Activated naive CD8-positive, alpha-beta T cell treated with anti-CD3 and anti-CD28 coated beads, Interleukin-2, amount 50 U/mL, for 16 hours (primary cell): ENCODE measurements at regions not wholly inside any gene's neighbourhood (a gene's known extent, or its start where the extent isn't known, plus 50 kb on each side); places are given as distances from the start of the nearest gene placed in this dataset.
"Not testable (repeated sequence)": the region's sequence is repeated elsewhere in the genome, so short reads cannot be mapped to it uniquely, and the experiment has no call there.

ENCODE experiments used
- DNase-seq: peaks from one replicate; pipeline ENCODE4 v3.0.0-alpha.2; 2020; ENCODE audit warnings: low read depth, low spot score

DNA sequence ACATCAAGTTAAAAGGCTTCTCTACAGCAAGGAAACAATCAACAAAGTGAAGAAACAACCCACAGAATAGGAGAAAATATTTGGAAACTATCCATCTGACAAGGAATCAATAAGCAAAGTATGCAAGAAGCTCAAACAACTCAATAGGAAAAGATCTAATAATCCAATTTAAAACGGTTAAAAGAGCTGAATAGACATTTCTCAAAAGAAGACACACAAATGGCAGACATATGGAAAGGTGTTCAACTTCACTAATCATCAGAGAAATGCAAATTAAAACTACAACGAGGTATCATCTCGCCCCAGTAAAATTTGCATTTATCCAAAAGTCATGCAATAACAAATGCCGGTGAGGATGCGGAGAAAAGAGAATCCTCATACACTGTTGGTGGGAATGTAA is 82.2 kb upstream of the NECTIN3 start:
- DNase-seq, result no peak

DNA sequence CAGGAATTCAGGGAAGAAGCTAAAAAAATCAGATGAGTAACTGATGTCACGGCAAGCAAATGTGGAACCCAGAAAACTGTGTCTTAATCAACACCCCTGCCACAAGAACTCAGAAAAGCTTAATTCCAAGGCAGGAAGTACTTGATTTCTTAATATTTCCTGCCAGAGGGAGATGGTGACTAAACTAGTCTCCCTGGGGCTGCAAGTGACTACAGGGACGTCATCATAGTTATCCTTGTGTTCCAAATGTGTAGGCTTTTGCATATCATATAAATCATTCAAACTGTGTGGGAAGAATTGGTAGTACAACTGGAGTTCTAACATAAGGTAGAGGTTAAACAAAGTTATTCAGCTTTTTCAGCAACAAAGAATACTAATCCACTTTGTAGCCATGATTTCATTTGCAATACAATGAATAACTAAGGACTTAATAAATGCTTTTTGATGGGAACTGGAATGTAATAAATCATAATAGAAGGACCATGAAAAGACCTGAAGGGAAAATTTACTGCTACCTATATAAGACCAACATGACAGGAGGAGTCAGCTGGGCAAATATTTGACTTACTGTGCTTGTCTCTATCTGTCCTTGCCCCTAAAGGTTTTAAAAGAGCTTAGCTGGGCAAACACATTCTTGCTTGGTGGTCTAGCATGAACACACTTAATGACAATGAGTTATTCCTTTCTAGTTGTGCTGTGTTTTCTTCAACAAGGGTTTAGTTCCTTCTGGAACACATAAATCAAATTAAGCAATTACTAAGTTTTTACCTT is 76.0 kb upstream of the NECTIN3 start:
- no peak for DNase-seq

DNA sequence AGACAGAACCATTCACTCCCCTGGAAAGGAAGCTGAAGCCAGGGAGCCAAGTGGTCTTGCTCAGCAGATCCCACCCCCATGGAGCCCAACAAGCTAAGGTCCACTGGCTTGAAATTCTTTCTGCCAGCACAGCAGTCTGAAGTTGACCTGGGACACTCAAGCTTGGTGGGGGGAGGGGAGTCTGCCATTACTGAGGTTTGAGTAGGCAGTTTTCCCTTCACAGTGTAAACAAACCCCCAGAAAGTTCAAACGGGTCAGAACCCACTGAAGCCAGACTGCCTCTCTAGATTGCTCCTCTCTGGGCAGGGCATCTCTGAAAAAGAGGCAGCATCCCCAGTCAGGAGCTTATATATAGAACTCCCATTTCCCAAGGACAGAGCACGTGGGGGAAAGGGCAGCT is 72.8 kb upstream of the NECTIN3 start:
- not testable (repeated sequence) for DNase-seq

DNA sequence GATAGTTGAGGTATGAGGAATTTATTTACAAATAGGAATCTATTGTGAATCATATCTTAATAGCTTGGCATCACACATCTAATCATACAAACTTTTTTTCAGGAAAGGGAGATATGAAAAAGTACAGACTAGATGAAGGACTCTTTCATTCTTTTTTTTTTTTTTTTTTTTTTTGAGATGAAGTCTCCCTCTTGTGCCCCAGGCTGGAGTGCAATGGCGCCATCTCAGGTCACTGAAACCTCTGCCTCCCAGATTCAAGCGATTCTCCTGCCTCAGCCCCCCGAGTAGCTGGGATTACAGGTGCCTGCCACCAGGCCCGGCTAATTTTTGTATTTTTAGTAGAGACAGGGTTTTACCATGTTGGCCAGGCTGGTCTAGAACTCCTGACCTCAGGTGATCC is 65.1 kb upstream of the NECTIN3 start:
- DNase-seq, result not testable (repeated sequence)

DNA sequence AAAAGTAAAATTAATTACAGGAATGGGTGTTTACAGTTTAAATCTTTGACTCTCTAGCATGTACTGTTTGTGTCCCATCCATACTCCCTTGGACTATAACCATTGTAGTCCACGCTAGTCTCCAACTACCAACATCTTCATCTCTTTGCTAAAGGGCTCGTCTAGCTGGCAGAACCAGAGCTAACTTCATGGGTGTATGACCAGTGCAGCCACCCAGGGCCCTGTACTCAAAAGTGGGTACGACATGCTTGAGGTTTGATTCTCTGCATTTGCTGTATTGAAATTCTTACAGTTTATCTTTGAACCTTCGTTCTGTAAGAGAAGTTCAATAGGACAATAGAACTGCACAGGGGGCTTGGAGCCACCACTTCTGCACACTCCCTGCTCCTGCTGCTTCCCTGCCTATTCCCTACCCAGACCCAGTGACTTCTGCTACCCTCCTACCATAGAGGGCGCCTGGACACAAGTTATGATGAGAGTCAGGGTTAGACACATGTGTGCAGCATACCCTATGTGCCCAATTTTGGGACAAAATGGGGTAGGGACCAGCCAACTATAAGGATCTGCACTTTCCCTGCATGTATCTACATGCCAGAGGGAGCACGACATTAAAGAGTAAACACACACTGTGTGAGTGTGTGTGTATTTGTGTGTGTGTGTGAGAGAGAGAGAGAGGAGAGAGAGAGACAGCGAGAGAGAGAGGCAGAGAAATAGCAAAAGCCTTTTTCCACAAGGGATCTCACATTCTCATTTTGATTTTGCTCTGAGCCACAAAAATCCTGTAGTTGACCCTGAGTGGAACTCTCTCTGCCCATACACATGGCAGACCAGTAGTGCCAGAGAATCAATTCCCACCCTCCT is 59.0 kb upstream of the NECTIN3 start:
- DNase-seq, result no peak
